ENCODE measurements at regions not wholly inside any gene's neighbourhood (a gene's known extent, or its start where the extent isn't known, plus 50 kb on each side); places are given as distances from the start of the nearest gene placed in this dataset.

GRCh38 chr6:120083186-120083585 lies 733.6 kb upstream of the MAN1A1 start:
- in situ Hi-C loops (cut with HindIII; ENCODE audit: low sequenced_read_pairs), result no loop called here
- no peak for DNase-seq (ENCODE audit: low spot score)

GRCh38 chr6:120077489-120077888 lies 727.9 kb upstream of the MAN1A1 start:
- peak; percentile 32 for DNase-seq (ENCODE audit: low spot score)
- in situ Hi-C loops (cut with HindIII; ENCODE audit: low sequenced_read_pairs), result no loop called here

- in situ Hi-C loops (cut with HindIII; ENCODE audit: low sequenced_read_pairs), result no loop called here
- DNase-seq (ENCODE audit: low spot score), result no peak
These were observed 708.8 kb upstream of the MAN1A1 start for GRCh38 chr6:120058410-120058809.

GRCh38 chr6:120056085-120056484 lies 706.5 kb upstream of the MAN1A1 start:
- in situ Hi-C loops (cut with HindIII; ENCODE audit: low sequenced_read_pairs), result no loop called here

GRCh38 chr6:120055071-120055470 lies 705.5 kb upstream of the MAN1A1 start:
- in situ Hi-C loops (cut with HindIII; ENCODE audit: low sequenced_read_pairs), result no loop called here
- DNase-seq (ENCODE audit: low spot score), result peak; percentile 8

More at GRCh38 chr6:120056085-120056484, 706.5 kb upstream of the MAN1A1 start:
- DNase-seq (ENCODE audit: low spot score), result no peak

GRCh38 chr6:120039664-120040063 lies 690.1 kb upstream of the MAN1A1 start:
- in situ Hi-C loops (cut with HindIII; ENCODE audit: low sequenced_read_pairs), result no loop called here
- DNase-seq (ENCODE audit: low spot score), result no peak

- in situ Hi-C loops (cut with HindIII; ENCODE audit: low sequenced_read_pairs), result no loop called here
These were observed 682.3 kb upstream of the MAN1A1 start for GRCh38 chr6:120031837-120032236.

GRCh38 chr6:120026791-120027190 lies 677.2 kb upstream of the MAN1A1 start:
- no peak for DNase-seq (ENCODE audit: low spot score)
- in situ Hi-C loops (cut with HindIII; ENCODE audit: low sequenced_read_pairs), result no loop called here

More at GRCh38 chr6:120031837-120032236, 682.3 kb upstream of the MAN1A1 start:
- DNase-seq (ENCODE audit: low spot score), result no peak

- in situ Hi-C loops (cut with HindIII; ENCODE audit: low sequenced_read_pairs), result no loop called here
- DNase-seq (ENCODE audit: low spot score), result no peak
These were observed 660.5 kb upstream of the MAN1A1 start for GRCh38 chr6:120010075-120010474.

GRCh38 chr6:120005292-120005976 lies 655.9 kb upstream of the MAN1A1 start:
- DNase-seq (ENCODE audit: low spot score), result no peak
- in situ Hi-C loops (cut with HindIII; ENCODE audit: low sequenced_read_pairs), result no loop called here

GRCh38 chr6:119986934-119987549 lies 637.5 kb upstream of the MAN1A1 start:
- DNase-seq (ENCODE audit: low spot score), result no peak
- in situ Hi-C loops (cut with HindIII; ENCODE audit: low sequenced_read_pairs), result no loop called here

- no peak for DNase-seq (ENCODE audit: low spot score)
- in situ Hi-C loops (cut with HindIII; ENCODE audit: low sequenced_read_pairs), result no loop called here
These were observed 636.6 kb upstream of the MAN1A1 start for GRCh38 chr6:119985952-119986736.

GRCh38 chr6:119980802-119981201 lies 631.2 kb upstream of the MAN1A1 start:
- no peak for DNase-seq (ENCODE audit: low spot score)
- in situ Hi-C loops (cut with HindIII; ENCODE audit: low sequenced_read_pairs), result no loop called here

GRCh38 chr6:119979862-119980261 lies 630.3 kb upstream of the MAN1A1 start:
- in situ Hi-C loops (cut with HindIII; ENCODE audit: low sequenced_read_pairs), result no loop called here

GRCh38 chr6:119978274-119978889 lies 628.8 kb upstream of the MAN1A1 start:
- DNase-seq (ENCODE audit: low spot score), result no peak
- in situ Hi-C loops (cut with HindIII; ENCODE audit: low sequenced_read_pairs), result no loop called here

More at GRCh38 chr6:119979862-119980261, 630.3 kb upstream of the MAN1A1 start:
- DNase-seq (ENCODE audit: low spot score), result no peak

- in situ Hi-C loops (cut with HindIII; ENCODE audit: low sequenced_read_pairs), result no loop called here
- DNase-seq (ENCODE audit: low spot score), result no peak
These were observed 625.0 kb upstream of the MAN1A1 start for GRCh38 chr6:119974430-119975159.

GRCh38 chr6:119966484-119966883 lies 616.9 kb upstream of the MAN1A1 start:
- in situ Hi-C loops (cut with HindIII; ENCODE audit: low sequenced_read_pairs), result no loop called here
- DNase-seq (ENCODE audit: low spot score), result no peak

GRCh38 chr6:119965900-119966299 lies 616.3 kb upstream of the MAN1A1 start:
- in situ Hi-C loops (cut with HindIII; ENCODE audit: low sequenced_read_pairs), result no loop called here
- DNase-seq (ENCODE audit: low spot score), result no peak

- in situ Hi-C loops (cut with HindIII; ENCODE audit: low sequenced_read_pairs), result no loop called here
- no peak for DNase-seq (ENCODE audit: low spot score)
These were observed 615.4 kb upstream of the MAN1A1 start for GRCh38 chr6:119965008-119965407.

Measured in G401 (cell line).